Heart left ventricle (tissue), 13 donors: ENCODE measurements at regions not wholly inside any gene's neighbourhood (a gene's known extent, or its start where the extent isn't known, plus 50 kb on each side); places are given as distances from the start of the nearest gene placed in this dataset.

Experiments used
- POLR2A ChIP-seq, 2 donors: fragments of 450-650 bp; IDR thresholded peaks; one replicate each; pipeline ENCODE4 v1.6.1; 2017; ENCODE audit warnings: antibody characterized with exemption in 2 of 2, mild to moderate bottlenecking in 2 of 2, moderate library complexity in 2 of 2
- TF ChIP-seq, protein P1 (sequence below), 12 donors: fragments of 200-600 bp; sonication (generic) in 4 of 12; IDR thresholded peaks; one replicate each; pipeline versions ENCODE4 v1.5.0 to v1.8.0; 2018 to 2022; ENCODE audit warnings: antibody characterized with exemption in 12 of 12, mild to moderate bottlenecking in 5 of 12
- donor health status: ischemic (EF 13 %, LVEDD 7.1; RV severe dilation, severe dysfunction).
- donor health status: DM: no; HTN: yes; CAD: no.
- donor health status: DM: no; HTN: no; CAD: no.
- donor health status: ischemic (EF 25% LVEDD 6.9; RV normal size, moderate dysfunction).
- donor health status: ischemic (EF 25% LVEDD 5.7; RV mildly dilated, moderate dysfunction).
- donor health status: ischemic (EF 35%, LVEDD 5.7; RV mildly dilated, moderate dysfunction).
- donor health status: nonischemic (EF 11% LVEDD 7.7; RV severe dilation, severe dysfunction).
- donor health status: DM: yes; HTN: yes; CAD: no.
- donor health status: PGD.
- donor health status: ischemic (EF 29% LVEDD 5.4; RV normal size, mild dysfunction).
- donor health status: nonischemic (EF 23%, LVEDD 6.1; RV moderate dilation, normal function).

DNA sequence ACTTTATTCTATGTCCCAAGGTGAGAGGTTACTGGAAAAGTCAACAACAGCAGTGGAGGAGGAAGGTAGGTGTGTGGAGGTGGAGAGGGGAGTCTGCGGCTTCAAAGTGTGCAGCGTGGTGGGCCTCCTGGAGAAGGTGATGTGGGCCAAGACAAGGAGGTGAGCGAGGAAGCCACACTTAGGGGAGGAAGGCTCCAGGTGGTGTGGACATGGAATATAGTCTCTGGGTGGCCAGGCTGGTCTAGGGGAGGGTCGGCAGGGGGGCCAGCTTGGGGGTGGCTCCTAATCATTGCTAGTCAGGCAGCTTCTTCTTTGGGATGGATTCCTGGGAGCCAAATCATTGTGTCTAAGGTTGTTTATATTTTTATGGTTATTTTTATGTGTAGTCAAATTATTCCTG is 111.5 kb upstream of the CDH4 start:
- TF ChIP-seq, protein P1, sequence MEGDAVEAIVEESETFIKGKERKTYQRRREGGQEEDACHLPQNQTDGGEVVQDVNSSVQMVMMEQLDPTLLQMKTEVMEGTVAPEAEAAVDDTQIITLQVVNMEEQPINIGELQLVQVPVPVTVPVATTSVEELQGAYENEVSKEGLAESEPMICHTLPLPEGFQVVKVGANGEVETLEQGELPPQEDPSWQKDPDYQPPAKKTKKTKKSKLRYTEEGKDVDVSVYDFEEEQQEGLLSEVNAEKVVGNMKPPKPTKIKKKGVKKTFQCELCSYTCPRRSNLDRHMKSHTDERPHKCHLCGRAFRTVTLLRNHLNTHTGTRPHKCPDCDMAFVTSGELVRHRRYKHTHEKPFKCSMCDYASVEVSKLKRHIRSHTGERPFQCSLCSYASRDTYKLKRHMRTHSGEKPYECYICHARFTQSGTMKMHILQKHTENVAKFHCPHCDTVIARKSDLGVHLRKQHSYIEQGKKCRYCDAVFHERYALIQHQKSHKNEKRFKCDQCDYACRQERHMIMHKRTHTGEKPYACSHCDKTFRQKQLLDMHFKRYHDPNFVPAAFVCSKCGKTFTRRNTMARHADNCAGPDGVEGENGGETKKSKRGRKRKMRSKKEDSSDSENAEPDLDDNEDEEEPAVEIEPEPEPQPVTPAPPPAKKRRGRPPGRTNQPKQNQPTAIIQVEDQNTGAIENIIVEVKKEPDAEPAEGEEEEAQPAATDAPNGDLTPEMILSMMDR (IDR thresholded peaks at IDR 0.05): no peak
- no peak for TF ChIP-seq POLR2A (IDR thresholded peaks at IDR 0.05)
